Activated naive CD4-positive, alpha-beta T cell treated with anti-CD3 and anti-CD28 coated beads for 36 hours (primary cell): ENCODE measurements at regions not wholly inside any gene's neighbourhood (a gene's known extent, or its start where the extent isn't known, plus 50 kb on each side); places are given as distances from the start of the nearest gene placed in this dataset.
"Not testable (repeated sequence)": the region's sequence is repeated elsewhere in the genome, so short reads cannot be mapped to it uniquely, and the experiment has no call there.

ENCODE experiments used
- CTCF ChIA-PET: fragments of 350-600 bp; sonication (Branson Sonifier 250); formaldehyde crosslinking; loops from one replicate; lab custom pipeline; 2021; ENCODE audit warnings: antibody characterized with exemption; lab: Charles Lee
- DNase-seq: peaks from one replicate; pipeline ENCODE4 v3.0.0-alpha.2; 2020
- H3K27ac Mint-ChIP-seq: one replicate; pipeline ENCODE4 v1.8.0; 2021; ENCODE audit warnings: mild to moderate bottlenecking, mixed read lengths
- H3K27me3 Mint-ChIP-seq: one replicate; pipeline ENCODE4 v1.8.0; 2021; ENCODE audit warnings: low read depth, mixed read lengths
- H3K36me3 Mint-ChIP-seq: one replicate; pipeline ENCODE4 v1.8.0; 2021; ENCODE audit warnings: low read depth, mixed read lengths
- H3K4me1 Mint-ChIP-seq: one replicate; pipeline ENCODE4 v1.8.0; 2021; ENCODE audit warnings: low read depth, mixed read lengths
- H3K4me3 Mint-ChIP-seq: one replicate; pipeline ENCODE4 v1.8.0; 2021; ENCODE audit warnings: mild to moderate bottlenecking, moderate library complexity, mixed read lengths
- H3K9me3 Mint-ChIP-seq: one replicate; pipeline ENCODE4 v1.8.0; 2021; ENCODE audit warnings: mixed read lengths
- intact Hi-C: fragments of 100-400 bp; cut with micrococcal nuclease; formaldehyde crosslinking; loops from one replicate; pipeline ENCODE4 v1.15.1; 2023

DNA sequence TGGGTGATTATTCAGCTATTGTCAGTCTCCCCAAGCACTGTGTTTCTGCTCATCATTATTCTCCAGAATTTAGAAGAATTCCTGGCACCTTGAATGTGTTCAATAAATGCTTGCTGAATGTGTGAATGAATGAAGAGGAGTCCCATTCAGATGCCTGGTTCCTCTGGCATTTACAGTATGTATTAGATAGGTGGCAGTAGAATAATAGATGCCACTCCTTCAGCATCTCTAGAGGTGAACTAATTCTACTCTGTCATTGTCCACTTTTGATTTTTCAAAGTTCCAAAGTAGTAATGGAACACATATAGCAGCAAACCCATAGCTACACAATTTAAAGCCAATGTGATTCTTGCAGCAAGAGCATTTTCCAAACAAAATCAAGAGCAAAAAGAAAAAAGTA is 118.9 kb upstream of the CEP162 start:
- no peaks in the 10 kb centered on the region for H3K36me3 Mint-ChIP-seq
- no peak overlapping the region for H3K4me3 Mint-ChIP-seq
- intact Hi-C loops: no loop called here
- H3K4me1 Mint-ChIP-seq: no peaks in the 10 kb centered on the region
- H3K9me3 Mint-ChIP-seq: no peaks in the 10 kb centered on the region
- no peak overlapping the region for H3K27ac Mint-ChIP-seq
- CTCF ChIA-PET: no interaction called here
- DNase-seq: no peak
- H3K27me3 Mint-ChIP-seq: no peaks in the 10 kb centered on the region

DNA sequence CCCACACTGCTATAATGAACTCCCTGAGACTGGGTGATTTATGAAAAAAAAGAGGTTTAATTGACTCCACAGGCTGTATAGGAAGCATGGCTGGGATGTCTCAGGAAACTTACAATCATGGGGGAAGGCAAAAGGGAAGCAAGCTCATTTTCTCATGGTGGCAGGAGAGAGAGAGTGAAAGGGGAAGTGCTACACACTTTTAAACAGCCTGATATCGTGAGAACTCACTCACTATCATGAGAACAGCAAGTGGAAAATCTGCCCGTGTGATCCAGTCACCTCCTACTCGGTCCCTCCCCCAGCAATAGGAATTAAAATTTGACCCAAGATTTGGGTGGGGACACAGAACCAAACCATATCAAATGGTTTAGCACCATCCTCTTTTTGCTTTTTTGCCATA is 116.6 kb upstream of the CEP162 start:
- CTCF ChIA-PET: no interaction called here
- H3K9me3 Mint-ChIP-seq: peaks cover 4% of the 10 kb centered on the region
- DNase-seq: no peak
- H3K4me3 Mint-ChIP-seq: no peak overlapping the region
- H3K4me1 Mint-ChIP-seq: no peaks in the 10 kb centered on the region
- no peaks in the 10 kb centered on the region for H3K36me3 Mint-ChIP-seq
- intact Hi-C loops: no loop called here
- H3K27me3 Mint-ChIP-seq: no peaks in the 10 kb centered on the region
- H3K27ac Mint-ChIP-seq: no peak overlapping the region

DNA sequence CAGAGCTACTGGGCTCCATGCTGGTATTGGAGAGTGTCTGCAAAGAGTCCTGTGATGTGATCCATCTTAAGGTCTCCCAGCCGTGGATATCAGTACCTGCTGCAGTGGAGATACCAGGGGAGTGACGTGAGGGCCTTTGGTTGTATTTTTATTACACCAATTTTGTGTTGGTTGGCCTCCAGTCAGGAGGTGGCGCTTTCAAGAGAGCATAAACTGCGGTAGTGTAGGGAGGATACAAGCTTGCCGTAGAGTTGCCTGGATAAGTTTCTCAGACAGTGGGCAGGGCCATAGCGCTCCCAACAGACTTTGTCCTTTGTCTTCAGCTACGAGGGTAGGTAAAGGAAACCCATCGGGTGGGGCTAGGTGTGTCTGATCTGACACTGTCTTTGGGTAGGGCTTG is 113.0 kb upstream of the CEP162 start:
- peaks cover 15% of the 10 kb centered on the region for H3K9me3 Mint-ChIP-seq
- no peak overlapping the region for H3K4me3 Mint-ChIP-seq
- DNase-seq: no peak
- intact Hi-C loops: no loop called here
- H3K27me3 Mint-ChIP-seq: no peaks in the 10 kb centered on the region
- CTCF ChIA-PET: no interaction called here
- no peak overlapping the region for H3K27ac Mint-ChIP-seq
- peaks cover 2% of the 10 kb centered on the region for H3K36me3 Mint-ChIP-seq
- no peaks in the 10 kb centered on the region for H3K4me1 Mint-ChIP-seq

DNA sequence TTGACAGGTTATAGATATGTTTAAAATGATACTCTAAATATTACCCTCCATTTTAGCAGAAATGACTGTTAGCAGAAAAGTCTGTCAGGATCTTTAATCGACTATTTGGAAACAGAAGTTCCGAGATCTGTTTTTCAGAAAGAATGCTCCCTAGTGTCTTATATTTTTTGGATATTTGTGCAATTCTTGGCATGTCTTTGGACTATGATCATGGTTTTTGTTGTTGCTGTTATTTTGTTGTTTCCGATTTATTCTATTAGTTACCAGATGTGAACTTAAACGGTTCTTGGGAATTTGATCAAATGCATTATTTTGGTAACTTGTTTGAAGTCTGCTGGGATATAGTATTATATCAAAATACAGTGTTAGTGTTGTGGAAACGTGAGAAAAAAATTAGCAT is 106.4 kb upstream of the CEP162 start:
- Mint-ChIP-seq H3K9me3 (peaks cover 11% of the 10 kb centered on the region), H3K27me3 (no peaks in the 10 kb centered on the region), H3K36me3 (peaks cover 2% of the 10 kb centered on the region), H3K4me3 (no peak overlapping the region), H3K4me1 (no peaks in the 10 kb centered on the region), H3K27ac (no peak overlapping the region)
- DNase-seq: no peak
- intact Hi-C loops: no loop called here
- CTCF ChIA-PET: no interaction called here

DNA sequence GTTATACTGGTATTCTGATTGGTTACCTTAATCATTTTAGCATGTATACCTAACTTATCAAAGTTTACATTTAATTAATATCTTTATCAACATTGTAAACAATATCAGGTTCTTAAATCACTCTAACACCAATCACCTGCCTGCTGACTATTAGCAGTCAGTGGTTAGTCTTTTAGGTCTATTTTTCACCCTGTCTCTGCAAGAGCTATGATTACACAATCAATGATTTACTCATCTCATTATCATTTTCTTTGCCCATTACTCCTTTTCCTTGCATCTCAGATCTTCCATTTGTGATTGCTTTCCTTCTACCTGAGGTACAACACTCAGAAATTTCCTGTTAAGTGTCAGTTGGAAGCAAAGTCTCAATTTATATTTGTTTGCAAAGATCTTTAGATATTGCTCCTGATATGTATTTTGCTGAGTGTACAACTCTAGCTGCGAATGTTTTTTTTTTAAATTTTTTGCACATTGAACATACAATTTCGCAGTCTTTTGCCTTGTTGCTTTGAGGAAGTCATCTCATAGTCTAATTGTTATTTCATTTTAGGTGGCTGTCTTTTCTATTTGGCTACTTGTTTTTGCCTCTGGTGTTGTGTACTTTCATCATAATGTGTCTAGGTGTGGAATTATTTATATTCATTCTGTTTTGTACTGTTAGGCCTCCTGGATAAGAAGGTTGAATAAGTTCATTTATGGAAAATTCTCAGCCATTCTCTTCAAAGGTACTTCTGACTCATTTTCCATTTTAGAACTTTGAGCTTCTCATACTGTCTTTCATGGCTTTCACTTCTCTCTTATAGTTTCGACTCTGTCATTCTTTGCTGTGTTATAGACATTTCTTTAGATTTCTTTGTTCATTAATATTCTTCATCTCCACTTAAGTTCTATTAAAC is 104.9 kb upstream of the CEP162 start:
- Mint-ChIP-seq H3K4me1 (no peaks in the 10 kb centered on the region), H3K27ac (no peak overlapping the region), H3K4me3 (no peak overlapping the region), H3K27me3 (no peaks in the 10 kb centered on the region), H3K9me3 (peaks cover 4% of the 10 kb centered on the region), H3K36me3 (peaks cover 2% of the 10 kb centered on the region)
- intact Hi-C loops: no loop called here
- CTCF ChIA-PET: no interaction called here
- DNase-seq: no peak

DNA sequence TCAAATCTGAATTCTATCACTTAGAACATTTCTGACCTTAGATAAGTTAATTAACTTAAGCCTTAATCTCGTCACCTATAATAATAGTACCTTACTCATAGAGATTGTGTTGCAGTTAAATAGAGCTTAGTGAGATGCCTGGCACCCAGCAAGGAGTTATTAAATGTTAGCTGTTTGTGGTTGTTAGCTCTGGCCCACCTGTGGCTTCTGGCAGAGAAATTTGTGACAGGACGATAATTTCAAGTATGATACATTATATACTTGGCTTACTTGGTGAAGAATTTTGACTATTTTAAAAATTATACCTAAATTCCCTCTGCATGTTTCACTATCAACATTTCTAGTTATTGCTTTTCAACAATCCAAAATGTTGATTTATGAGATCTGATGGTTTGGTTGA is 102.9 kb upstream of the CEP162 start:
- no peaks in the 10 kb centered on the region for H3K36me3 Mint-ChIP-seq
- CTCF ChIA-PET: no interaction called here
- H3K27me3 Mint-ChIP-seq: no peaks in the 10 kb centered on the region
- DNase-seq: no peak
- H3K9me3 Mint-ChIP-seq: no peaks in the 10 kb centered on the region
- H3K4me1 Mint-ChIP-seq: no peaks in the 10 kb centered on the region
- H3K27ac Mint-ChIP-seq: no peak overlapping the region
- no peak overlapping the region for H3K4me3 Mint-ChIP-seq
- intact Hi-C loops: no loop called here

DNA sequence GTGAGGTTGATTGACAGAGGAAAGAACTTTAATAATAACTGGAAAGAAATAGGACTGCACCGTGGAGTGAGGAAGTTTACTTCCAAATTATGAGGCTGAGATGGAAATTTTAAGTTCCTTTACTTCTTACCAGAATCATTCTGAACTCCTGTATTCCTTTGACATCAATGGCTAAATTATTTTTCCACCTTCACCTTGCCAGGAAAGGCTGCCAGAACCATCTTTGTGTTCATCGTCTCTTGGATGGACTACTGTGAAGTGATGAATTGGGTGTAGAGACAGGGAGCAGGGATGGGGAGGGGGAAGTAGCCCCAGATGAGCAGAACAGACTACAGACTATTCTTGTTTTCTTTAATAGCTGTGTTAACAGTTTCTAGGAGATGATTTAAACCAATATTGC is 102.1 kb upstream of the CEP162 start:
- Mint-ChIP-seq H3K27me3 (no peaks in the 10 kb centered on the region), H3K4me3 (no peak overlapping the region), H3K9me3 (no peaks in the 10 kb centered on the region), H3K36me3 (no peaks in the 10 kb centered on the region), H3K27ac (no peak overlapping the region), H3K4me1 (no peaks in the 10 kb centered on the region)
- intact Hi-C loops: no loop called here
- DNase-seq: no peak
- CTCF ChIA-PET: no interaction called here

DNA sequence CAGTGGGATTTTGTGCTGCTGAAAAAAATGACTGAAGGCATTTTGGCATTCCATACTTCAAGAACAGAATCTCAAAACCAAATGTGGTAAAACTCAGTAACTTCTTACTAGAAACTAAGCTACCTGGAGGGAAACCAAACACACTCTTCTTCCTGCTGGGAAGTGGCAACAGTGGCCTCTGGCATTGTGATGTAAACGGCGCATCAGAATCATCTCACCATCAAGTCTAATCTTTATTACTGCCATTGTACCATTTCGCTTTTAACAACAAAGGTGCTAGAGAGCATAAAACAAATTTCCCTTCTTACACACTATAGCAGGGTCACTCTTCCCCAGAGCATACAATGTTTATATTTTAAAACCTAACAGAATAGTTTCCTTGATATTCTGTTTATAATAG is 101.6 kb upstream of the CEP162 start:
- no peak overlapping the region for H3K27ac Mint-ChIP-seq
- H3K36me3 Mint-ChIP-seq: no peaks in the 10 kb centered on the region
- no peaks in the 10 kb centered on the region for H3K4me1 Mint-ChIP-seq
- no peaks in the 10 kb centered on the region for H3K27me3 Mint-ChIP-seq
- CTCF ChIA-PET: no interaction called here
- no peak for DNase-seq
- H3K9me3 Mint-ChIP-seq: no peaks in the 10 kb centered on the region
- intact Hi-C loops: no loop called here
- no peak overlapping the region for H3K4me3 Mint-ChIP-seq

DNA sequence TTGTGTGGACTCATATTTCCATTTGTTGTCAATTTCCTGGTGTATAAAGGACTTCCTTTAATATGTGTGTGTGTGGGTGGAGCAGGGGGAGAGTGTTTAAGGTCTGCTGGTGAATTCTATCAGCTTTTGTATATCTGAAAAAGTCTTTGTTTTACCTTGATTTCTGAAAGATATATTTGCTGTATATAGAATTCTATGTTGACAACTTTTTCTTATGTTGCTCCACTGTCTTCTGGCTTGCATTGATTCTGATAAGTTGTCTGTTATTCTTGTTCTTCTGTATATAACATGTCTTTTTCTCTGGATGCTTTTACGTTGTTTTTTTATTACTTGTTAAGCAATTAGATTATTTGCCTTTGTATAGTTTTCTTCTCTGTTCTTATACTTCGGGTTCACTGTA is 90.0 kb upstream of the CEP162 start:
- no peaks in the 10 kb centered on the region for H3K4me1 Mint-ChIP-seq
- H3K36me3 Mint-ChIP-seq: no peaks in the 10 kb centered on the region
- intact Hi-C loops: no loop called here
- no peak overlapping the region for H3K4me3 Mint-ChIP-seq
- DNase-seq: no peak
- peaks cover 8% of the 10 kb centered on the region for H3K9me3 Mint-ChIP-seq
- H3K27me3 Mint-ChIP-seq: peaks cover 4% of the 10 kb centered on the region
- H3K27ac Mint-ChIP-seq: no peak overlapping the region
- CTCF ChIA-PET: no interaction called here

DNA sequence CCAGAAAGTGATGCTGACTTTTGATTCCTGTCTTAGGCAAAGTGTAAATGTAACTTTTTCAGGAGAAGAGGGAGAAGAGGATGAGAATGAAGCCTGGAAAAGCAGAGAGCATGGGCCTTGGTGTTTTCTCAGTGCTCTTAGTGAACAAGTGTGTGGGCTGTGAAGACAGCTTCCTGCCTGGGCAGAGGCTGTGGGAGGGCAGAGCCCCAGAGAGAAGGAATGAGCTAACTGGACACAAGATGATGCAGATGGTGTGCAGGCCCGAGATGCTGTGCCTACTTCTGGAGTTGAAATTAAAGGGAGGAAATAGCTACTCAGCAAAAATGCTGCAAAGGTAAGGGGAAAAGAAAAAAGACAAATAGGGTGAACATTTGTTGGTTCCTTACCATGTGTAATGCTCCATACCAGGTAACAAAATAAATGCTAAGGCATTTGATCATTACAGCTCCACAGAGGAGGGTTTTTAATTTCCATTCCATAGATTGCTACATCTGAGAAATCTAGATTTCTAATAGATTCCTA is 87.0 kb upstream of the CEP162 start:
- Mint-ChIP-seq H3K4me1 (no peaks in the 10 kb centered on the region), H3K27me3 (no peaks in the 10 kb centered on the region), H3K9me3 (peaks cover 8% of the 10 kb centered on the region), H3K36me3 (no peaks in the 10 kb centered on the region), H3K4me3 (no peak overlapping the region), H3K27ac (no peak overlapping the region)
- CTCF ChIA-PET: no interaction called here
- intact Hi-C loops: no loop called here
- no peak for DNase-seq

DNA sequence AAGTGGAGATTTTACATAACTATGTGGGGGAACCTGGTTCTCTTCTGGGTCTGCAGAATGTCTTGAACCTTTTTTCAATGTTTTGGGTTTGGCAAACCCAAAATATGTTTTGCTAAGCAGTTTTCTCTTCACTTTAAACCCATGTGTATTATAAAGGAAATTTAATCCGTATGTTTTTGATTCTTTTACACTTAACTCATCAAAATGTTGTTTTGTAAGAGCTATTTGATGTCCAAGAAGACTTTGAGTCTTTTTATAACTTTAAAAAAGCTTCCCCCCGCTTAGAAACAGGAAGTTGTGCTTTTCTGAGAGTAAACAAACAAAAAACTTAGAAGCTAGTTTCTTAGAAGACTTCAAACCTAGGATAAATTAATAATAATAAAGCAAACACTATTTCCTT is 81.9 kb upstream of the CEP162 start:
- no peaks in the 10 kb centered on the region for H3K27me3 Mint-ChIP-seq
- no peak overlapping the region for H3K27ac Mint-ChIP-seq
- no peaks in the 10 kb centered on the region for H3K36me3 Mint-ChIP-seq
- no peak overlapping the region for H3K4me3 Mint-ChIP-seq
- H3K4me1 Mint-ChIP-seq: no peaks in the 10 kb centered on the region
- intact Hi-C loops: no loop called here
- CTCF ChIA-PET: no interaction called here
- DNase-seq: no peak
- no peaks in the 10 kb centered on the region for H3K9me3 Mint-ChIP-seq

DNA sequence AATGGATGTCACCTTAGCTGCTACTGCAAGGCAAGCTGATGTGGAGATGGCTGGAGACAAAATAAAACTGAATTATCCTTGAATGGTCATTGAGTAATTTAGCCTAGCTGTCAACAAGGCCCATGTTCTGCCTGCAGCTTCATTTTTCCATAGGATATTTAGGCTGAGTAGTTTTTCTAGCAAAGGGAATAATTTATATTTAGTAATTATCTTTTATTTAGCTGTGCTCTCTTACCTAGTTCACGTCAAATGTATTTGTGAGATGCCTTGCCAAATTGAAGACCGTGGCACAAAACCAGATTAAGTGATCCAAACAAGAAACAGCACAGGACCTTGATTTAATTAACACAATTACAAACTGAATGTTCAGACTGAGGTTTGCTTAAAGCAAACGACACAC is 77.4 kb upstream of the CEP162 start:
- H3K4me3 Mint-ChIP-seq: no peak overlapping the region
- intact Hi-C loops: no loop called here
- H3K36me3 Mint-ChIP-seq: no peaks in the 10 kb centered on the region
- no peak for DNase-seq
- CTCF ChIA-PET: no interaction called here
- H3K4me1 Mint-ChIP-seq: no peaks in the 10 kb centered on the region
- no peak overlapping the region for H3K27ac Mint-ChIP-seq
- peaks cover 4% of the 10 kb centered on the region for H3K9me3 Mint-ChIP-seq
- peaks cover 4% of the 10 kb centered on the region for H3K27me3 Mint-ChIP-seq

DNA sequence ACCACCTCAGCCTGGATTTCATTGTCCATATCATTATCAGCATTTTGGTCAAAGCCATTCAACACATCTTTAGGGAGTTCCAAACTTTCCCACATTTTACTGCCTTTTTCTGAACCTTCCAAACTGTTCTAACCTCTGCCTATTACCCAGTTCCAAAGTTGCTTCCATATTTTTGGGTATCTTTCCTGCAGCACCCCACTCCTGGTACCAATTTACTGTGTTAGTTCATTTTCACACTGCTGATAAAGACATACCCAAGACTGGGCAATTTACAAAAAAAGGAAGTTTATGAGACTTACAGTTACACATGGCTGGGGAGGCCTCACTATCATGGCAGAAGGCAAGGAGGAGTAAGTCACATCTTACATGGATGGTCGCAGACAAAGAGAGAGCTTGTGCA is 63.6 kb upstream of the CEP162 start:
- DNase-seq, H3K4me3 Mint-ChIP-seq, H3K27me3 Mint-ChIP-seq, H3K27ac Mint-ChIP-seq, CTCF ChIA-PET, H3K4me1 Mint-ChIP-seq, intact Hi-C loops, H3K36me3 Mint-ChIP-seq: not testable (repeated sequence)
- H3K9me3 Mint-ChIP-seq: peaks cover 16% of the 10 kb centered on the region
